Testis (tissue), 2 donors: ENCODE measurements at regions not wholly inside any gene's neighbourhood (a gene's known extent, or its start where the extent isn't known, plus 50 kb on each side); places are given as distances from the start of the nearest gene placed in this dataset.

Source experiments
- DNase-seq: peaks from one replicate; pipeline ENCODE4 v3.0.0-alpha.2; 2019
- H3K27ac ChIP-seq, 2 donors: fragments of 200-600 bp; sonication (generic); one replicate each; pipeline ENCODE4 v1.5.1; 2019
- H3K27me3 ChIP-seq: fragments of 200-600 bp; sonication (generic); one replicate; pipeline ENCODE4 v1.5.1; 2019
- H3K36me3 ChIP-seq: fragments of 200-600 bp; sonication (generic); one replicate; pipeline ENCODE4 v1.5.1; 2017; ENCODE audit warnings: low read depth; ENCODE audit errors: missing control alignments
- H3K4me1 ChIP-seq: fragments of 200-600 bp; sonication (generic); one replicate; pipeline ENCODE4 v1.5.1; 2019
- H3K4me3 ChIP-seq, 2 donors: fragments of 200-600 bp; sonication (generic); one replicate each; pipeline ENCODE4 v1.5.1; 2017 to 2019
- H3K9me3 ChIP-seq: fragments of 200-600 bp; sonication (generic); one replicate; pipeline ENCODE4 v1.5.1; 2017
- CTCF ChIP-seq, 3 experiments: fragments of 450-650 bp in 2 of 3; fragments of 200-600 bp in 1 of 3; sonication (generic) in 1 of 3; IDR thresholded peaks; one replicate each; pipeline ENCODE4 v1.5.1; 2016 to 2019; ENCODE audit warnings: antibody characterized with exemption in 3 of 3, mild to moderate bottlenecking in 2 of 3, moderate library complexity in 1 of 3
- POLR2A ChIP-seq: fragments of 450-650 bp; IDR thresholded peaks from one replicate; pipeline ENCODE4 v1.6.1; 2017; ENCODE audit warnings: antibody characterized with exemption, mild to moderate bottlenecking, moderate library complexity
- WGBS, 2 donors: methylation state at CpG; one replicate each; pipeline ENCODE4 v1.1.5; 2018; 5-methylcytosine and 5-hydroxymethylcytosine counted together
- intact Hi-C: fragments of 100-400 bp; cut with DNase I; formaldehyde crosslinking; loops from one replicate; pipeline ENCODE4 v1.15.1; 2023; ENCODE audit warnings: low total_unique reads

GRCh38 chr9:18018661-18019060 lies 439.8 kb downstream of the SH3GL2 start:
- intact Hi-C loops, result no loop called here
- TF ChIP-seq POLR2A (no peak), CTCF (IDR thresholded peaks at IDR 0.05) (no peak)
- Histone ChIP-seq H3K27me3 (no peaks in the 10 kb centered on the region), H3K36me3 (no peaks in the 10 kb centered on the region), H3K4me1 (no peaks in the 10 kb centered on the region), H3K27ac (no peak overlapping the region), H3K4me3 (no peak overlapping the region), H3K9me3 (no peaks in the 10 kb centered on the region)
- 81 to 82% methylated on average over 2 of the region's 2 CpGs for WGBS, 2 donors
- DNase-seq, result no peak

- Histone ChIP-seq H3K4me1 (no peaks in the 10 kb centered on the region), H3K36me3 (no peaks in the 10 kb centered on the region), H3K9me3 (no peaks in the 10 kb centered on the region), H3K4me3 (no peak overlapping the region), H3K27ac (no peak overlapping the region), H3K27me3 (no peaks in the 10 kb centered on the region)
- TF ChIP-seq POLR2A (no peak), CTCF (IDR thresholded peaks at IDR 0.05) (no peak)
- intact Hi-C loops, result no loop called here
- WGBS, 2 donors, result 63 to 69% methylated on average over 6 of the region's 6 CpGs
- DNase-seq, result no peak
Measured at GRCh38 chr9:18020121-18020745, 441.4 kb downstream of the SH3GL2 start.

- intact Hi-C loops, result no loop called here
- Histone ChIP-seq H3K9me3 (no peaks in the 10 kb centered on the region), H3K27ac (no peak overlapping the region), H3K36me3 (no peaks in the 10 kb centered on the region), H3K4me1 (no peaks in the 10 kb centered on the region), H3K27me3 (no peaks in the 10 kb centered on the region), H3K4me3 (no peak overlapping the region)
- DNase-seq, result no peak
- TF ChIP-seq POLR2A (no peak), CTCF (IDR thresholded peaks at IDR 0.05) (no peak)
- WGBS, 2 donors, result 94 to 97% methylated on average over 2 of the region's 2 CpGs
Measured at GRCh38 chr9:18022642-18023041, 443.8 kb downstream of the SH3GL2 start.

DNA sequence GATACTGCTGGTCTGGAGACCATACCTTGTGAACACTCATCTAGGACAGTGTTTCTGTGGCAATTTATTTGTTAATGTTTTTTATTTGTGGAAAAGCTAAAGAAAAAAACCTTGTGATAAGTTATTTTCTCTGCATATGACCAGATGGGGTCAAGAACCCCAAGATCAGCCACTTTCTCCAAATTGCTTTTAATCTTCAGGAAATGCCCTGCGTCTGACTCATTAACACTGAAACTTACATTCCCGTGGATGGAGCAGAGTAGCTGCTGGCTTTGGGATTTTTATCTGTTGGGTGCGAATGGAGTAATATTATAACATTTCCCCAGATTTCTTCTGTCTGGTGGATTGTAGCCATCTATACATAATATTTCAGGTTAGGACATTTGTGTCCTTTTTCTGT lies 444.5 kb downstream of the SH3GL2 start:
- intact Hi-C loops, result no loop called here
- no peaks in the 10 kb centered on the region for H3K27me3 ChIP-seq
- H3K9me3 ChIP-seq, result no peaks in the 10 kb centered on the region
- WGBS, 2 donors, result 81 to 86% methylated on average over 3 of the region's 3 CpGs
- no peak overlapping the region for H3K27ac ChIP-seq
- TF ChIP-seq POLR2A, result no peak
- no peak for TF ChIP-seq CTCF (IDR thresholded peaks at IDR 0.05)
- H3K4me3 ChIP-seq, result no peak overlapping the region
- DNase-seq, result no peak
- no peaks in the 10 kb centered on the region for H3K4me1 ChIP-seq
- no peaks in the 10 kb centered on the region for H3K36me3 ChIP-seq

DNA sequence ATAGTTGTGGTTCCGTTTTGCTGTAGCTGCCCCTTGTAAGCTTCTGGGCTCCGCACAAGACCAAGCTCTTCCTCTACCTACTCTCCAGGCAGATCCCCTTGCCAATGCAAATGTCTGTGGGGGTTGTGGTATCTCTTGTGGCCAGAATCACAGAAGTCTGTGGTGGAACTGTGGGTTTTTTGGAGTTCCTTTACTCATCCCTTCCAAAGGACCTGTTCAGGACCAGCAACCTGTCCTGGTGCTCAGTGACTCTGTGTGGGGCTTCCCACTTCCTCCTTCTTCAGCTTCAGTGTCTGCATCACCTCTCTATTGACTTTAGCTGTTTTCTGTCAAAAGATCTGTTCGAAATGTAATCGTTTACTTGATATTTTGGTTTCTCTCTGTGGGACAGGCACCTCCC lies 441.3 kb upstream of the ADAMTSL1 start:
- Histone ChIP-seq H3K4me1 (no peaks in the 10 kb centered on the region), H3K4me3 (no peak overlapping the region), H3K27me3 (no peaks in the 10 kb centered on the region), H3K36me3 (no peaks in the 10 kb centered on the region), H3K9me3 (no peaks in the 10 kb centered on the region), H3K27ac (no peak overlapping the region)
- no peak for DNase-seq
- 87 to 92% methylated on average over 4 of the region's 4 CpGs for WGBS, 2 donors
- intact Hi-C loops, result no loop called here
- TF ChIP-seq POLR2A (no peak), CTCF (IDR thresholded peaks at IDR 0.05) (no peak)
